Cardiac fibroblast (primary cell): ENCODE measurements at regions not wholly inside any gene's neighbourhood (a gene's known extent, or its start where the extent isn't known, plus 50 kb on each side); places are given as distances from the start of the nearest gene placed in this dataset.
"Not testable (repeated sequence)": the region's sequence is repeated elsewhere in the genome, so short reads cannot be mapped to it uniquely, and the experiment has no call there.

ENCODE experiments used
- DNase-seq, 2 donors: peaks; one replicate each; pipeline versions ENCODE4 v3.0.0 to v3.0.0-alpha.2; 2010; ENCODE audit warnings: low read depth in 2 of 2
- H3K4me3 ChIP-seq, 2 donors: replicated peaks in 1 of 2; 1 replicate in 1 of 2; 2 replicates in 1 of 2; pipeline ENCODE4 v1.5.1; 2011; ENCODE audit warnings: low read depth in 2 of 2, low read length in 2 of 2, mild to moderate bottlenecking in 2 of 2, moderate library complexity in 1 of 2
- TF ChIP-seq, protein P1 (sequence below): IDR thresholded peaks from one replicate; pipeline ENCODE4 v1.5.1; 2011; ENCODE audit warnings: low read depth, mild to moderate bottlenecking, low read length, inconsistent platforms

DNA sequence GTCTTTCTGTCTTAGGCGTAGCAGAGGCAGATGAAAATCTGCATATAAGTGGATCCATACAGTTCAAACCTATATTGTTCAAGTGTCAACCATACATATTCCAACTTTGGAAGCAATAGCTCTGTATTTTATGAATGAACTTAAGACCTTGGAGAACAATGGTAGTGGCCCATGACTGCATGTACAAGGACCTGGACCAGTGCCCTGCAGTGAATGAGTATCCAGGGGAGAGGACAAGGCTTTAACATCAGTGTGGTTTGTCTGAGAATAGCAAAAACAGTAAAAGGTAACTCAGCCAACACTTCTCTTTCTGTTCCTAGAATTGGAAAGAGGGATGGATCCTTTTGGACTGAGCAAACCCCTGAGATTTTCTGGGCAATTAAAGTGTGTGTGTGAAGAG is 230.8 kb upstream of the LINC00305 start:
- no peak for DNase-seq
- TF ChIP-seq, protein P1, sequence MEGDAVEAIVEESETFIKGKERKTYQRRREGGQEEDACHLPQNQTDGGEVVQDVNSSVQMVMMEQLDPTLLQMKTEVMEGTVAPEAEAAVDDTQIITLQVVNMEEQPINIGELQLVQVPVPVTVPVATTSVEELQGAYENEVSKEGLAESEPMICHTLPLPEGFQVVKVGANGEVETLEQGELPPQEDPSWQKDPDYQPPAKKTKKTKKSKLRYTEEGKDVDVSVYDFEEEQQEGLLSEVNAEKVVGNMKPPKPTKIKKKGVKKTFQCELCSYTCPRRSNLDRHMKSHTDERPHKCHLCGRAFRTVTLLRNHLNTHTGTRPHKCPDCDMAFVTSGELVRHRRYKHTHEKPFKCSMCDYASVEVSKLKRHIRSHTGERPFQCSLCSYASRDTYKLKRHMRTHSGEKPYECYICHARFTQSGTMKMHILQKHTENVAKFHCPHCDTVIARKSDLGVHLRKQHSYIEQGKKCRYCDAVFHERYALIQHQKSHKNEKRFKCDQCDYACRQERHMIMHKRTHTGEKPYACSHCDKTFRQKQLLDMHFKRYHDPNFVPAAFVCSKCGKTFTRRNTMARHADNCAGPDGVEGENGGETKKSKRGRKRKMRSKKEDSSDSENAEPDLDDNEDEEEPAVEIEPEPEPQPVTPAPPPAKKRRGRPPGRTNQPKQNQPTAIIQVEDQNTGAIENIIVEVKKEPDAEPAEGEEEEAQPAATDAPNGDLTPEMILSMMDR = no peak
- no peak overlapping the region for H3K4me3 ChIP-seq

DNA sequence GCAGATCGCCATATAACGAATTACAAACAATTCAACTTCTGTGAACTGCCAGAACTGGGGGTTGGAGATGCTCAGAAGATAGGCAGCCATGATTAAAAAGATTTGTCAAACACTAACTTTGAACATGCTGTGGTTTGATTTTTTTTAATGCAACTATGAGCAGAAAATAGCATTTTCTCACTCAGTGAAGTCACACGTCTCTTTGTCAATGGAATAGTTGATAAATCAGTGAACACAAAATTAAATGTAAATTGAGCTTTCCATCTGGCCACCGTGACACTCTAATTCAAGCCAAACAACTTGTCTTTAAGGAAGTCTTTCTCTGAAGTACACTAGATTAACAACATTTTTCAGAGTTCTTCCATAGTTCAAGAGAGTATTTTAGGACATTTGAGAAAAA is 228.6 kb upstream of the LINC00305 start:
- TF ChIP-seq, protein P1 = no peak
- no peak overlapping the region for H3K4me3 ChIP-seq

DNA sequence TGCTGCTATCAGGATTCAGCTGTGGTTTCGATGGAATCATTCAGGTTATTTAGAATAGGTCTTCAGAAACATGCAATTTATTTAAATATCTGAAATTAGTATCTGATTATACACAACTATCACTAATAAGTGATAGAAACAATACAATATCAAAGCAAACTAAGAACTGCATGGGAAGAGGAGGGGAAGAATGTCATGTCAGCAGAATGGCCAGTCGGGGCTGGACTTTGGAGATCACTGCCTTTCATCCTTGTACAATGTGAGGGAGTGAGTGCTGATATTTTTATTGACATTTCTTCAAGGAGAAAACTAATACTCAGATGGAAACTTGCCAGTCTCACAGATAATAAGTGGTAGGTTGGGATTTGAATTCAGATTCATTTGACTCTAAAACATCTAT is 224.0 kb upstream of the LINC00305 start:
- TF ChIP-seq, protein P1 = no peak
- no peak for DNase-seq
- no peak overlapping the region for H3K4me3 ChIP-seq

More for the DNA sequence above, 228.6 kb upstream of the LINC00305 start:
- no peak for DNase-seq

DNA sequence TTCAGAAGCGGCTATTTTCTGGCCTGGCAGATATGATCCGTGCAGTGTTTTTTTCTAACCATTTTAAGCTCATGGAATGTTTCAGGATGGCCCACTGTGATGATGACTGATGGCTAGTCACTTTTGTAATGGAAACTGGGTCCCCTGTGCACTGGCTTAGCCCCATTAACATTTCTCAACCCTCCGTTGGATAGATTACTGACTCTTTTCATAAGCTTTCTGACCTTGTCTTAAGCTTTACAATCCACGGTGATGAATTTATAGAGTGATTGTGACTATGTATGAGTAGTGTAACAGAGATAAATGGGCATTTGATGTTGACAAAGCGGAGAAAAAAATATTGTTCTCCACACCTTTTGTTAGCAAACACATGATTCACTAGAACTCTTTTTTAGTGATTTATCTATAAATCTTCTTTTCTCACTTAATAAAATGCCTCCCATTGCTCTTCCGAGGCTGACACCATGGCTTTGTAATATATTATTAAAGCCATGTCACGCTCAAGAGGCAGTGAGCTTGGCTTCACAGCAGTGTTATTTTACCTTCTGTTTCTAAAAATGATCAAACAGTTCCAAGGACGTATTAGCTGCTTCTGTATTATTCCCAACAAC is 221.0 kb upstream of the LINC00305 start:
- not testable (repeated sequence) for DNase-seq, H3K4me3 ChIP-seq

DNA sequence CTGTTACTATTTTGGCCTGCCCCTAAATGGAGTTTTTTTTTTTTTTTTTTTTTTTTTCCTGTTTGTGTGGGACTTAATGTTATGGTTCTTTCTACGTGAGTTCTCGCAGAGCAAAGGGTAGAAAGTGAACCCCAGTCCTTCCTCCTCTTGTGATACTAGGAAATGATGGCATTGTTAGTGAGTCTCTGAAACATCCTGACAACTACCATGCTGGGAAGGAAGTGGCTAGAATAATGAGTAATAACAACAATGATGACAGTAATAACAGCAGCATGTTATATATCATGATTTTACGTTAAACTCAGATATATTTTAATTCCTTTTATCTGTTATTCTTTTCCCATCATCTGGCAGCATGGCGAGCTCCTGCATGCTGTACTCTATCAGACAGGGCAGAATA is 216.2 kb upstream of the LINC00305 start:
- TF ChIP-seq, protein P1 = no peak
- H3K4me3 ChIP-seq = no peak overlapping the region
- no peak for DNase-seq

DNA sequence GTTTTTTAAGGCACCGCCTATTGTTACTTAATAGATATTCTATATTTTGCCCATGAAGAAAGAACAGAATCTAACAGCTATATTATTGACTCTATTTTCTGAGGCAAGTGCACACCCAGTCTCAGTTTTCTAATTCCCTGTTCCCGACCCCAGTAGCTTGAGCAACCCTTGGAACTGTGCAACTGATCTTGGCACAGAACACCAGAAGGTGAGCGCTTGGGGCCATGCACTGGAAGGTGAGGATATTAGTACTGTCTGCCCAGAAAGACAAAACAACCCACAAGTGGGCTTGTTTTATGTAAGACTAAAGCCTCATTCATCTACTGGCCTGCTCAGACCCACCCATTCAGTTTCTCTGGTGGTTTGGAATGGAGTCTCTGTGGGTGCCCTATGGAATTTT is 188.8 kb upstream of the LINC00305 start:
- TF ChIP-seq, protein P1 = no peak
- no peak overlapping the region for H3K4me3 ChIP-seq
- DNase-seq = no peak

DNA sequence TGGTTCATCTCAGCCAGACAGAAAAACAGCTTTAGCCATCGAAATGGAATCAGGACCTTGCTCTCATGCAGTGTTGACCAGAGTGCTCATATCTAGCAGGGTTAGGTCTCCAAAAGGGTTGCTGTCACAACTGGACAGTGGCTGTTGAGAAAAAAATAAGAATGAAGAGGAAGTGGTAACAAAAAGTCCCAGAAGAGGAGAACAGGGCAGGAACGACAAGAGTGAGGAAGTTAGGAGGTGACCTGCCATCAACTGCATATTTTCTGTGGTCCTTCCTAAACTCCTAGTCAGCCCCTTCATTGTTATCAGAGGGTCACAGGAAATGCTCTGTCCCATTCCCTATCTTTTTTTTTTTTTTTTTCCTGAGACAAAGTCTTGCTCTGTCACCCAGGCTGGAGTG is 188.1 kb upstream of the LINC00305 start:
- H3K4me3 ChIP-seq = no peak overlapping the region
- no peak for DNase-seq
- TF ChIP-seq, protein P1 = no peak
